ENCODE measurements at regions not wholly inside any gene's neighbourhood (a gene's known extent, or its start where the extent isn't known, plus 50 kb on each side); places are given as distances from the start of the nearest gene placed in this dataset.
"Not testable (repeated sequence)": the region's sequence is repeated elsewhere in the genome, so short reads cannot be mapped to it uniquely, and the experiment has no call there.

DNA sequence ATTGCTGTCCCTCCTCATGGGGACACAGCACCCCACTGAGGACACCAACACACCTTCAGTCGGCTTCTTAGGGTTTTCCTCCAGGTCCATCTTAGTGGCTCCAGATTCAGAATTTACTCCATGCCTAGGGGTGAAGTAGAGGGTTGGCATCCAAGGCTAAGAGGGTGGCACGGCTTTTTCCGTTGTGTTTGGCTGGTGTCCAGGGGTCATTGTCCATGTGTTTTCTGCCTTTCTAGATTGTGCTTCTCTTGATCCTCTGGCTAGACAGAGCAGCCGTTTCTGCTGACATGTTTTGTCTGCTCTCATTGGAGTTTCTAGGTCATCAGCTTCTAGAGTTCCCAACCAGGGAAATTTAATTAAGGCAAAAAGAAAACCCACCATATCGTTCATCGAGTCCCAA is 291.6 kb upstream of the CELF2 start:
- no peaks in the 10 kb centered on the region; the same call in 2 of the 3 replicates for H3K9me3 ChIP-seq
- H3K4me3 ChIP-seq, result no peak overlapping the region
- H3K4me2 ChIP-seq, result no peak overlapping the region
- TF ChIP-seq, protein P1, sequence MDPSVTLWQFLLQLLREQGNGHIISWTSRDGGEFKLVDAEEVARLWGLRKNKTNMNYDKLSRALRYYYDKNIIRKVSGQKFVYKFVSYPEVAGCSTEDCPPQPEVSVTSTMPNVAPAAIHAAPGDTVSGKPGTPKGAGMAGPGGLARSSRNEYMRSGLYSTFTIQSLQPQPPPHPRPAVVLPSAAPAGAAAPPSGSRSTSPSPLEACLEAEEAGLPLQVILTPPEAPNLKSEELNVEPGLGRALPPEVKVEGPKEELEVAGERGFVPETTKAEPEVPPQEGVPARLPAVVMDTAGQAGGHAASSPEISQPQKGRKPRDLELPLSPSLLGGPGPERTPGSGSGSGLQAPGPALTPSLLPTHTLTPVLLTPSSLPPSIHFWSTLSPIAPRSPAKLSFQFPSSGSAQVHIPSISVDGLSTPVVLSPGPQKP (IDR thresholded peaks at IDR 0.05; ENCODE audit: low read depth, low read length), result no peak
- TF ChIP-seq HOXB5 (CRISPR knock-in tag; IDR thresholded peaks at IDR 0.05) (no peak), ZC3H11A (IDR thresholded peaks at IDR 0.05) (no peak), EHF (CRISPR knock-in tag; IDR thresholded peaks at IDR 0.05) (no peak), POLR2A (IDR thresholded peaks at IDR 0.05; ENCODE audit: low read length) (no peak), POLR2AphosphoS2 (conservative IDR thresholded peaks at IDR 0.05; ENCODE audit: low read length) (no peak)
- TF ChIP-seq, protein P2, sequence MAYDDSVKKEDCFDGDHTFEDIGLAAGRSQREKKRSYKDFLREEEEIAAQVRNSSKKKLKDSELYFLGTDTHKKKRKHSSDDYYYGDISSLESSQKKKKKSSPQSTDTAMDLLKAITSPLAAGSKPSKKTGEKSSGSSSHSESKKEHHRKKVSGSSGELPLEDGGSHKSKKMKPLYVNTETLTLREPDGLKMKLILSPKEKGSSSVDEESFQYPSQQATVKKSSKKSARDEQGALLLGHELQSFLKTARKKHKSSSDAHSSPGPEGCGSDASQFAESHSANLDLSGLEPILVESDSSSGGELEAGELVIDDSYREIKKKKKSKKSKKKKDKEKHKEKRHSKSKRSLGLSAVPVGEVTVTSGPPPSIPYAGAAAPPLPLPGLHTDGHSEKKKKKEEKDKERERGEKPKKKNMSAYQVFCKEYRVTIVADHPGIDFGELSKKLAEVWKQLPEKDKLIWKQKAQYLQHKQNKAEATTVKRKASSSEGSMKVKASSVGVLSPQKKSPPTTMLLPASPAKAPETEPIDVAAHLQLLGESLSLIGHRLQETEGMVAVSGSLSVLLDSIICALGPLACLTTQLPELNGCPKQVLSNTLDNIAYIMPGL (CRISPR knock-in tag; IDR thresholded peaks at IDR 0.05; ENCODE audit: borderline replicate concordance), result no peak
- TF ChIP-seq, protein P3, sequence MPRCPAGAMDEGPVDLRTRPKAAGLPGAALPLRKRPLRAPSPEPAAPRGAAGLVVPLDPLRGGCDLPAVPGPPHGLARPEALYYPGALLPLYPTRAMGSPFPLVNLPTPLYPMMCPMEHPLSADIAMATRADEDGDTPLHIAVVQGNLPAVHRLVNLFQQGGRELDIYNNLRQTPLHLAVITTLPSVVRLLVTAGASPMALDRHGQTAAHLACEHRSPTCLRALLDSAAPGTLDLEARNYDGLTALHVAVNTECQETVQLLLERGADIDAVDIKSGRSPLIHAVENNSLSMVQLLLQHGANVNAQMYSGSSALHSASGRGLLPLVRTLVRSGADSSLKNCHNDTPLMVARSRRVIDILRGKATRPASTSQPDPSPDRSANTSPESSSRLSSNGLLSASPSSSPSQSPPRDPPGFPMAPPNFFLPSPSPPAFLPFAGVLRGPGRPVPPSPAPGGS (IDR thresholded peaks at IDR 0.05), result no peak
- H3K4me1 ChIP-seq, result no peaks in the 10 kb centered on the region
- FAIRE-seq (no peak), ATAC-seq (no peak), DNase-seq (ENCODE audit: low read depth in 1 of 2, low spot score in 1 of 2) (no peak)
- POLR2A ChIA-PET, result no interaction called here
- CTCF ChIA-PET, result no interaction called here
- H3K27ac ChIP-seq, result no peak overlapping the region
- WGBS (ENCODE audit: missing lambda C conversion rate), result 21% methylated on average over 6 of the region's 6 CpGs

DNA sequence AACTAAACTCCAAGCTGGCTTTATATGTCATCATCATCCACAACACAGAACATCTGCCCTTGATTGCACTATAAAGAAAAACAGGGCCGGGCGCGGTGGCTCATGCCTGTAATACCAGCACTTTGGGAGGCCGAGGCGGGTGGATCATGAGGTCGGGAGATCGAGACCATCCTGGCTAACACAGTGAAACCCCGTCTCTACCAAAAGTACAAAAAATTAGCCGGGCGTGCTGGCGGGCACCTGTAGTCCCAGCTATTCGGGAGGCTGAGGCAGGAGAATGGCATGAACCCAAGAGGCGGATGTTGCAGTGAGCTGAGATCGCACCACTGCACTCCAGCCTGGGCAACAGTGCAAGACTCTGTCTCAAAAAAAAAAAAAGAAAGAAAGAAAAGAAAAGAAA is 290.3 kb upstream of the CELF2 start:
- WGBS (ENCODE audit: missing lambda C conversion rate), result 49% methylated on average over 13 of the region's 14 CpGs
- CTCF ChIA-PET; POLR2A ChIA-PET; H3K4me2 ChIP-seq; H3K4me3 ChIP-seq; H3K4me1 ChIP-seq; H3K9me3 ChIP-seq; FAIRE-seq; DNase-seq (ENCODE audit: low read depth in 1 of 2, low spot score in 1 of 2); H3K27ac ChIP-seq; ATAC-seq: not testable (repeated sequence)

DNA sequence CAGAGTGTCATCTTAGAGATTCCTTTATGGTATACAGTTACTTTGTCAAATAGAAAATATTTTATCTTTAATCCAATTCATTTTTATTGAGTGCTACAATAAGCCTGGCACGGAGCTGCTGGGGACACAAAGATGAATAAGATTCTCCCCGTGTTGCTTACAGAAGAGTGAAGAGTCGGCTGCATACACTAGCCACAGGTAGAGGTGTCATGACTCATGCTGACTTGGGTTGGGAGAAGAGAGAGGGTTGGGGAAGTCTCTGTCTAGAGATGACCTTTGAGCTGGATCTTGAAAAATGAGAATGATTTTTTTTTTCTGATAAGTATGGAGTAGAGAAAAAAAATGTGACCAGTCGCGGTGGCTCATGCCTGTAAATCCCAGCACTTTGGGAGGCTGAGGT is 289.9 kb upstream of the CELF2 start:
- TF ChIP-seq NPAS2 (CRISPR knock-in tag; IDR thresholded peaks at IDR 0.05; ENCODE audit: borderline replicate concordance) (no peak), PHF8 (IDR thresholded peaks at IDR 0.05; ENCODE audit: borderline replicate concordance, low read depth) (no peak)
- ATAC-seq, result no peak
- Histone ChIP-seq H3K4me1 (no peaks in the 10 kb centered on the region), H3K4me2 (no peak overlapping the region), H3K27ac (no peak overlapping the region), H3K4me3 (no peak overlapping the region), H3K9me3 (no peaks in the 10 kb centered on the region; the same call in 2 of the 3 replicates)
- no peak for DNase-seq (ENCODE audit: low read depth in 1 of 2, low spot score in 1 of 2)
- POLR2A ChIA-PET, result no interaction called here
- no peak for FAIRE-seq
- CTCF ChIA-PET, result no interaction called here
- WGBS (ENCODE audit: missing lambda C conversion rate), result 34% methylated on average over 5 of the region's 5 CpGs

DNA sequence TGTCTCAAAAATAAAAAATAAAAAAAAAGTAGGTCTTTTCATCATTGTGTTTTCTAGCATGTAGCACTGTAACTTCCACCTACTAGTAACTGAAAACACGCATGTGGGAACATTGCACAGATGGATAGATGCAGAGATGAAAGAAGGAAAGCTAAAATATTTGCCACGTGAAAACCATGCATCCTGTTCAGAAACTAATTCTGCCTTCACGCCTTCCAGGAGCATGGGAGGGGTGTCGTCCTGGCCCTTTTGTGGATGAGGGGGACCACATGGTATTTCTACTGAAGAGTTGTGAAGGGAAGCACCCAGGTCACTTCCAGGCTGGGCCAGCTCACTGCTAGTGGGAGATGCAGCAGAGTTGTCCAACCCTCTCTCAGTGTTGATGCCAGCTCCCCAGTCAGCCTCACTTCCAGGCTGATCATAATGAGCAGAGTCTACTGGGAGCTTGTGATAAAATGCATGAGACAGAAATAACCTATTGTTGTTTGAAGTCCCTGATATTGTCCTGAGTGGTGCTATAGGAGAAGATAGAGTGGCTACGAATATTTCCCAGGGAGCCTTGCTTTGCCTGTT is 287.1 kb upstream of the CELF2 start:
- ATAC-seq (no peak), FAIRE-seq (no peak), DNase-seq (ENCODE audit: low read depth in 1 of 2, low spot score in 1 of 2) (no peak)
- Histone ChIP-seq H3K9me3 (no peaks in the 10 kb centered on the region), H3K4me2 (no peak overlapping the region), H3K4me3 (no peak overlapping the region), H3K27ac (no peak overlapping the region), H3K4me1 (no peaks in the 10 kb centered on the region)
- CTCF ChIA-PET, result no interaction called here
- TF ChIP-seq SMC3 (IDR thresholded peaks at IDR 0.05) (no peak), JUNB (IDR thresholded peaks at IDR 0.05) (no peak), JUN (IDR thresholded peaks at IDR 0.05) (no peak), RFX5 (IDR thresholded peaks at IDR 0.05) (no peak), SREBF2 (IDR thresholded peaks at IDR 0.05) (no peak), POLR2AphosphoS2 (conservative IDR thresholded peaks at IDR 0.05; ENCODE audit: low read length) (no peak), HDAC2 (IDR thresholded peaks at IDR 0.05) (no peak), CBX8 (IDR thresholded peaks at IDR 0.05) (no peak), ZC3H11A (IDR thresholded peaks at IDR 0.05) (no peak), MAFK (IDR thresholded peaks at IDR 0.05; ENCODE audit: partially characterized antibody) (no peak), RNF2 (IDR thresholded peaks at IDR 0.05; ENCODE audit: borderline replicate concordance, low read depth) (no peak)
- TF ChIP-seq, protein P4, sequence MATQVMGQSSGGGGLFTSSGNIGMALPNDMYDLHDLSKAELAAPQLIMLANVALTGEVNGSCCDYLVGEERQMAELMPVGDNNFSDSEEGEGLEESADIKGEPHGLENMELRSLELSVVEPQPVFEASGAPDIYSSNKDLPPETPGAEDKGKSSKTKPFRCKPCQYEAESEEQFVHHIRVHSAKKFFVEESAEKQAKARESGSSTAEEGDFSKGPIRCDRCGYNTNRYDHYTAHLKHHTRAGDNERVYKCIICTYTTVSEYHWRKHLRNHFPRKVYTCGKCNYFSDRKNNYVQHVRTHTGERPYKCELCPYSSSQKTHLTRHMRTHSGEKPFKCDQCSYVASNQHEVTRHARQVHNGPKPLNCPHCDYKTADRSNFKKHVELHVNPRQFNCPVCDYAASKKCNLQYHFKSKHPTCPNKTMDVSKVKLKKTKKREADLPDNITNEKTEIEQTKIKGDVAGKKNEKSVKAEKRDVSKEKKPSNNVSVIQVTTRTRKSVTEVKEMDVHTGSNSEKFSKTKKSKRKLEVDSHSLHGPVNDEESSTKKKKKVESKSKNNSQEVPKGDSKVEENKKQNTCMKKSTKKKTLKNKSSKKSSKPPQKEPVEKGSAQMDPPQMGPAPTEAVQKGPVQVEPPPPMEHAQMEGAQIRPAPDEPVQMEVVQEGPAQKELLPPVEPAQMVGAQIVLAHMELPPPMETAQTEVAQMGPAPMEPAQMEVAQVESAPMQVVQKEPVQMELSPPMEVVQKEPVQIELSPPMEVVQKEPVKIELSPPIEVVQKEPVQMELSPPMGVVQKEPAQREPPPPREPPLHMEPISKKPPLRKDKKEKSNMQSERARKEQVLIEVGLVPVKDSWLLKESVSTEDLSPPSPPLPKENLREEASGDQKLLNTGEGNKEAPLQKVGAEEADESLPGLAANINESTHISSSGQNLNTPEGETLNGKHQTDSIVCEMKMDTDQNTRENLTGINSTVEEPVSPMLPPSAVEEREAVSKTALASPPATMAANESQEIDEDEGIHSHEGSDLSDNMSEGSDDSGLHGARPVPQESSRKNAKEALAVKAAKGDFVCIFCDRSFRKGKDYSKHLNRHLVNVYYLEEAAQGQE (IDR thresholded peaks at IDR 0.05), result no peak
- TF ChIP-seq, protein P5, sequence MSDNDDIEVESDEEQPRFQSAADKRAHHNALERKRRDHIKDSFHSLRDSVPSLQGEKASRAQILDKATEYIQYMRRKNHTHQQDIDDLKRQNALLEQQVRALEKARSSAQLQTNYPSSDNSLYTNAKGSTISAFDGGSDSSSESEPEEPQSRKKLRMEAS (IDR thresholded peaks at IDR 0.05), result no peak
- TF ChIP-seq, protein P6, sequence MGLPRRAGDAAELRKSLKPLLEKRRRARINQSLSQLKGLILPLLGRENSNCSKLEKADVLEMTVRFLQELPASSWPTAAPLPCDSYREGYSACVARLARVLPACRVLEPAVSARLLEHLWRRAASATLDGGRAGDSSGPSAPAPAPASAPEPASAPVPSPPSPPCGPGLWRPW (IDR thresholded peaks at IDR 0.05), result no peak
- TF ChIP-seq, protein P1 (IDR thresholded peaks at IDR 0.05; ENCODE audit: low read depth, low read length), result no peak
- POLR2A ChIA-PET, result no interaction called here
- 3% methylated on average over 5 of the region's 5 CpGs for WGBS (ENCODE audit: missing lambda C conversion rate)
